ENCODE measurements at regions not wholly inside any gene's neighbourhood (a gene's known extent, or its start where the extent isn't known, plus 50 kb on each side); places are given as distances from the start of the nearest gene placed in this dataset.

DNA sequence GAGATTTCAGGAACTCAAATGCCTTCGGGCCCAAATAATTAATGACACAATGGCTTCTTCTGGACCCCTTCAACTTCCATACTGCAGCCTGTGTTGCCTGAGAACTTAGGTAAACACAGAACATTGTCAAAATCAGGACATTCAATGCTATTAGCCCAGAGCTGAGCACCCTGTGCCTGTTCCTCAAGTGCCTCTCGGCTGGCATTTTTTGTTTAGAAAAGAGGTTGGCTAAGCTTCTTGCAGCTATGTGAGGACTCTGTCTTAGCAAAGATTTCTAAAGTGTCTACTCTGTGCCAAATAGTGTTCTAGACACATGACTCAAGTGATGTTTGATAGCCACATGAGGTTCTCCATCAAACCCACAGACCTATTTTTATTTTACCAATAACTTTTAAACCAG lies 289.3 kb upstream of the ARID1B start:
- no peak for DNase-seq (ENCODE audit: extremely low spot score)
- Histone ChIP-seq H3K36me3 (no peaks in the 10 kb centered on the region), H3K4me3 (no peak overlapping the region), H3K4me1 (no peaks in the 10 kb centered on the region), H3K9me3 (no peaks in the 10 kb centered on the region), H3K27me3 (no peaks in the 10 kb centered on the region), H3K27ac (replicated peaks in 1 of 4) (no peak overlapping the region)
- intact Hi-C loops (cut with DNase I): no loop called here
- 51% methylated on average over 2 of the region's 2 CpGs for WGBS
- no peak for TF ChIP-seq POLR2A (IDR thresholded peaks at IDR 0.05; ENCODE audit: low read depth)
- TF ChIP-seq EP300 (IDR thresholded peaks at IDR 0.05): no peak
- TF ChIP-seq, protein P1, sequence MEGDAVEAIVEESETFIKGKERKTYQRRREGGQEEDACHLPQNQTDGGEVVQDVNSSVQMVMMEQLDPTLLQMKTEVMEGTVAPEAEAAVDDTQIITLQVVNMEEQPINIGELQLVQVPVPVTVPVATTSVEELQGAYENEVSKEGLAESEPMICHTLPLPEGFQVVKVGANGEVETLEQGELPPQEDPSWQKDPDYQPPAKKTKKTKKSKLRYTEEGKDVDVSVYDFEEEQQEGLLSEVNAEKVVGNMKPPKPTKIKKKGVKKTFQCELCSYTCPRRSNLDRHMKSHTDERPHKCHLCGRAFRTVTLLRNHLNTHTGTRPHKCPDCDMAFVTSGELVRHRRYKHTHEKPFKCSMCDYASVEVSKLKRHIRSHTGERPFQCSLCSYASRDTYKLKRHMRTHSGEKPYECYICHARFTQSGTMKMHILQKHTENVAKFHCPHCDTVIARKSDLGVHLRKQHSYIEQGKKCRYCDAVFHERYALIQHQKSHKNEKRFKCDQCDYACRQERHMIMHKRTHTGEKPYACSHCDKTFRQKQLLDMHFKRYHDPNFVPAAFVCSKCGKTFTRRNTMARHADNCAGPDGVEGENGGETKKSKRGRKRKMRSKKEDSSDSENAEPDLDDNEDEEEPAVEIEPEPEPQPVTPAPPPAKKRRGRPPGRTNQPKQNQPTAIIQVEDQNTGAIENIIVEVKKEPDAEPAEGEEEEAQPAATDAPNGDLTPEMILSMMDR (IDR thresholded peaks at IDR 0.05): no peak
- no peak for TF ChIP-seq POLR2AphosphoS5 (IDR thresholded peaks at IDR 0.05)

DNA sequence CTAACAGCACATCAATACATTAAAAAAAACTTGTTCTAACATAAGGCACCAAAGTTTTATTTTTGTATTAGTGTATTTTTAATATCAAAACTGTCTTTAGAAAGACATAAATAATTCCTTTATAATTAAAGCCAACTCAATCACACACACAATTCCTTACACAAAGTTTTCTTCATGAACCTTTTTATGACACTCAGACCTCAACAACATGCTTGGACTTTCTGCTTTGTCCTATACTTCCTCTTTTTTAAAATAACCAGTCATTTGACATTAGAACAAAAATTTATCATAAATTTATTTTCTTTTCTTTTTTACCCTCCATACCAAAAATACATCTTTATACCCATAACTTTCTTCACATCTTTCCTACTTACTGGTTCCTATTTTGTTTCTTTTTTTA lies 292.0 kb upstream of the ARID1B start:
- Histone ChIP-seq H3K4me3 (no peak overlapping the region), H3K9me3 (no peaks in the 10 kb centered on the region), H3K36me3 (no peaks in the 10 kb centered on the region), H3K4me1 (no peaks in the 10 kb centered on the region), H3K27me3 (no peaks in the 10 kb centered on the region), H3K27ac (replicated peaks in 1 of 4) (no peak overlapping the region)
- intact Hi-C loops (cut with DNase I): no loop called here
- TF ChIP-seq POLR2A (IDR thresholded peaks at IDR 0.05; ENCODE audit: low read depth): no peak
- TF ChIP-seq POLR2AphosphoS5 (IDR thresholded peaks at IDR 0.05): no peak
- TF ChIP-seq, protein P1 (IDR thresholded peaks at IDR 0.05): no peak
- no peak for DNase-seq (ENCODE audit: extremely low spot score)

DNA sequence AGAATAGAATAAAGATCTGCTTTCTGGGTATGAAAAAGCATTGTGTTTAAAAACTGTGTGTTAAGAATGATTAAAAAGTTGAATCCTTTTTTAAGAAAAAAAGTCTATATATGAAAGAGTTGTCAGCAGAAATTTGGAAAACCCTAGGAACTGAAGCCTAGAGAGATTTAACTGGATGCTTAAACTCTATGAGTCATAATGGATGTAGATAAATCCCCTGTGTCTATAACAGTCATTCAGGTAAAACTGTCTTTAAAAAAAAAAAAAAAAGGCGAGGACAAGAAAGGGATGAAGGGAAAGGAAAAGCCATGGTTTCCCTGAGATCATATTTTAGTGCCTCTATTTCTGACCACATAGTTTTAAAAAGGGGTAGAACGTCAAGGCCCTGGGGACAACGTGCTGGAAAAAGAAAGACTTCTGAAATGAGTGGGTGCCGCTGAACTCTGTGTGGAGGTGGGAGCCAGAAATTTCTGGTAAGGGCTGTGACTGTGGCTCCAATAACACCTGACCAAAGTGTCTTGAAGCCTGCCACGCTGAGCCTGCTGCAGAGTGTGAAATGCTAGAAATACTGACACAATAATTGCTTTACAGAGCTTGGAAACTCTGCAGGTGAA lies 302.6 kb upstream of the ARID1B start:
- TF ChIP-seq POLR2AphosphoS5 (IDR thresholded peaks at IDR 0.05) (no peak), POLR2A (IDR thresholded peaks at IDR 0.05; ENCODE audit: low read depth) (no peak), EP300 (IDR thresholded peaks at IDR 0.05) (no peak)
- TF ChIP-seq, protein P1 (IDR thresholded peaks at IDR 0.05): no peak
- no peaks in the 10 kb centered on the region for H3K36me3 ChIP-seq
- no peaks in the 10 kb centered on the region for H3K27me3 ChIP-seq
- H3K27ac ChIP-seq (replicated peaks in 1 of 4): no peak overlapping the region
- intact Hi-C loops (cut with DNase I): no loop called here
- 82% methylated on average over 5 of the region's 5 CpGs for WGBS
- no peak overlapping the region for H3K4me3 ChIP-seq
- no peak for DNase-seq (ENCODE audit: extremely low spot score)
- no peaks in the 10 kb centered on the region for H3K9me3 ChIP-seq
- H3K4me1 ChIP-seq: no peaks in the 10 kb centered on the region

DNA sequence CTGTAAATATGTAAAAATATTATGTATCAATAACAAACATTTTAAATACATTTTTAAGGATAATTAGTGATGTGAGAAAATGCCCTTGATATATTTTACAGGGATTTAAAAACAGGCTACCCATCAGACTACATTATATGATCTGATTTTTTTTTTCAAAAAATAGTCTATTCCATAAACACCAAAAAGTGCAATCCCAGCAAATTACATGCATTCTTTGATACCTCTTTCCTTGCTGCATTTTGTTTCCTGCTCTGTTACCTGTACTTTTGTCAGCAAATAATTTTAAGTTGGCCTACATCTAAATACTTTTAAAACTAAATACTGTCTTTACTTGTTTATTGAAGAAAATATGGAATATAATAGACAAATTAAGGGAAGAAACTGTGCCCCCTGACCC lies 306.2 kb upstream of the ARID1B start:
- Histone ChIP-seq H3K9me3 (no peaks in the 10 kb centered on the region), H3K36me3 (no peaks in the 10 kb centered on the region), H3K4me1 (no peaks in the 10 kb centered on the region), H3K4me3 (no peak overlapping the region), H3K27ac (replicated peaks in 1 of 4) (no peak overlapping the region), H3K27me3 (no peaks in the 10 kb centered on the region)
- no peak for DNase-seq (ENCODE audit: extremely low spot score)
- intact Hi-C loops (cut with DNase I): no loop called here
- TF ChIP-seq, protein P1 (IDR thresholded peaks at IDR 0.05): no peak
- no peak for TF ChIP-seq POLR2AphosphoS5 (IDR thresholded peaks at IDR 0.05)
- TF ChIP-seq EP300 (IDR thresholded peaks at IDR 0.05): no peak
- no peak for TF ChIP-seq POLR2A (IDR thresholded peaks at IDR 0.05; ENCODE audit: low read depth)

Measured in esophagus muscularis mucosa (tissue), 4 donors.